Activated T-helper 17 cell treated with anti-CD3 and anti-CD28 coated beads, Interleukin-2, amount 50 U/mL, for 72 hours (primary cell): ENCODE measurements at regions not wholly inside any gene's neighbourhood (a gene's known extent, or its start where the extent isn't known, plus 50 kb on each side); places are given as distances from the start of the nearest gene placed in this dataset.

Experiments
- ATAC-seq: fragments of 150-1000 bp; cut with Tn5 transposase; replicated peaks from 2 replicates; pipeline ENCODE4 v1.10.0; 2021; ENCODE audit warnings: mild to moderate bottlenecking, moderate library complexity
- H3K27ac Mint-ChIP-seq: one replicate; pipeline ENCODE4 v1.8.0; 2022; ENCODE audit warnings: mixed read lengths
- H3K27me3 Mint-ChIP-seq: one replicate; pipeline ENCODE4 v1.8.0; 2022; ENCODE audit warnings: mixed read lengths
- H3K36me3 Mint-ChIP-seq: one replicate; pipeline ENCODE4 v1.8.0; 2022; ENCODE audit warnings: low read depth, mild to moderate bottlenecking, mixed read lengths
- H3K4me1 Mint-ChIP-seq: one replicate; pipeline ENCODE4 v1.8.0; 2022; ENCODE audit warnings: mixed read lengths
- H3K4me3 Mint-ChIP-seq: one replicate; pipeline ENCODE4 v1.8.0; 2022; ENCODE audit warnings: mild to moderate bottlenecking, mixed read lengths
- H3K9me3 Mint-ChIP-seq: one replicate; pipeline ENCODE4 v1.8.0; 2022; ENCODE audit warnings: mixed read lengths

- no peaks in the 10 kb centered on the region for H3K36me3 Mint-ChIP-seq
Measured at GRCh38 chr12:111285200-111285599, 83.7 kb downstream of the PHETA1 start.

GRCh38 chr12:111284709-111285108 is 84.2 kb downstream of the PHETA1 start:
- H3K27me3 Mint-ChIP-seq: peaks cover 20% of the 10 kb centered on the region
- H3K27ac Mint-ChIP-seq: no peak overlapping the region
- no peaks in the 10 kb centered on the region for H3K4me1 Mint-ChIP-seq
- H3K36me3 Mint-ChIP-seq: no peaks in the 10 kb centered on the region
- no peak overlapping the region for H3K4me3 Mint-ChIP-seq
- ATAC-seq: no peak
- H3K9me3 Mint-ChIP-seq: peaks cover 10% of the 10 kb centered on the region

More at GRCh38 chr12:111285200-111285599, 83.7 kb downstream of the PHETA1 start:
- peaks cover 10% of the 10 kb centered on the region for H3K9me3 Mint-ChIP-seq
- no peaks in the 10 kb centered on the region for H3K4me1 Mint-ChIP-seq
- peaks cover 20% of the 10 kb centered on the region for H3K27me3 Mint-ChIP-seq
- H3K27ac Mint-ChIP-seq: no peak overlapping the region
- no peak overlapping the region for H3K4me3 Mint-ChIP-seq
- ATAC-seq: no peak

GRCh38 chr12:111283966-111284365 is 84.9 kb downstream of the PHETA1 start:
- no peak overlapping the region for H3K4me3 Mint-ChIP-seq
- H3K4me1 Mint-ChIP-seq: no peaks in the 10 kb centered on the region
- H3K9me3 Mint-ChIP-seq: peaks cover 10% of the 10 kb centered on the region
- H3K36me3 Mint-ChIP-seq: no peaks in the 10 kb centered on the region
- H3K27ac Mint-ChIP-seq: no peak overlapping the region
- peaks cover 22% of the 10 kb centered on the region for H3K27me3 Mint-ChIP-seq
- ATAC-seq: no peak

GRCh38 chr12:111283521-111283920 is 85.4 kb downstream of the PHETA1 start:
- Mint-ChIP-seq H3K9me3 (peaks cover 10% of the 10 kb centered on the region), H3K27me3 (peaks cover 26% of the 10 kb centered on the region)

GRCh38 chr12:111277570-111277969 is 91.3 kb downstream of the PHETA1 start:
- H3K27ac Mint-ChIP-seq: no peak overlapping the region
- H3K4me1 Mint-ChIP-seq: no peaks in the 10 kb centered on the region
- peaks cover 30% of the 10 kb centered on the region for H3K27me3 Mint-ChIP-seq
- no peak for ATAC-seq
- no peaks in the 10 kb centered on the region for H3K36me3 Mint-ChIP-seq
- peaks cover 10% of the 10 kb centered on the region for H3K9me3 Mint-ChIP-seq
- no peak overlapping the region for H3K4me3 Mint-ChIP-seq

More at GRCh38 chr12:111283521-111283920, 85.4 kb downstream of the PHETA1 start:
- no peak for ATAC-seq
- Mint-ChIP-seq H3K4me1 (no peaks in the 10 kb centered on the region), H3K36me3 (no peaks in the 10 kb centered on the region), H3K4me3 (no peak overlapping the region), H3K27ac (no peak overlapping the region)

- Mint-ChIP-seq H3K27me3 (peaks cover 24% of the 10 kb centered on the region), H3K4me1 (no peaks in the 10 kb centered on the region), H3K27ac (no peak overlapping the region), H3K36me3 (no peaks in the 10 kb centered on the region), H3K4me3 (no peak overlapping the region), H3K9me3 (peaks cover 5% of the 10 kb centered on the region)
- ATAC-seq: no peak
Measured at GRCh38 chr12:111276146-111276545, 92.7 kb downstream of the PHETA1 start.

- H3K4me1 Mint-ChIP-seq: no peaks in the 10 kb centered on the region
- H3K9me3 Mint-ChIP-seq: no peaks in the 10 kb centered on the region
- no peaks in the 10 kb centered on the region for H3K36me3 Mint-ChIP-seq
- H3K27me3 Mint-ChIP-seq: peaks cover 23% of the 10 kb centered on the region
- H3K4me3 Mint-ChIP-seq: no peak overlapping the region
- ATAC-seq: no peak
- no peak overlapping the region for H3K27ac Mint-ChIP-seq
Measured at GRCh38 chr12:111275308-111275707, 93.6 kb downstream of the PHETA1 start.

GRCh38 chr12:111274777-111275176 is 94.1 kb downstream of the PHETA1 start:
- ATAC-seq: no peak
- Mint-ChIP-seq H3K9me3 (no peaks in the 10 kb centered on the region), H3K4me3 (no peak overlapping the region), H3K27me3 (peaks cover 28% of the 10 kb centered on the region), H3K4me1 (no peaks in the 10 kb centered on the region), H3K27ac (no peak overlapping the region), H3K36me3 (no peaks in the 10 kb centered on the region)

- Mint-ChIP-seq H3K4me3 (no peak overlapping the region), H3K4me1 (no peaks in the 10 kb centered on the region), H3K27me3 (peaks cover 12% of the 10 kb centered on the region), H3K9me3 (no peaks in the 10 kb centered on the region), H3K36me3 (no peaks in the 10 kb centered on the region), H3K27ac (no peak overlapping the region)
- no peak for ATAC-seq
Measured at GRCh38 chr12:111271674-111272418, 97.0 kb downstream of the PHETA1 start.

GRCh38 chr12:111270774-111271173 is 98.1 kb downstream of the PHETA1 start:
- no peak for ATAC-seq
- Mint-ChIP-seq H3K9me3 (no peaks in the 10 kb centered on the region), H3K4me3 (no peak overlapping the region), H3K27ac (no peak overlapping the region), H3K4me1 (no peaks in the 10 kb centered on the region), H3K27me3 (peaks cover 12% of the 10 kb centered on the region), H3K36me3 (no peaks in the 10 kb centered on the region)

GRCh38 chr12:111270239-111270638 is 98.7 kb downstream of the PHETA1 start:
- no peaks in the 10 kb centered on the region for H3K4me1 Mint-ChIP-seq
- no peaks in the 10 kb centered on the region for H3K9me3 Mint-ChIP-seq
- no peaks in the 10 kb centered on the region for H3K36me3 Mint-ChIP-seq
- H3K27me3 Mint-ChIP-seq: peaks cover 12% of the 10 kb centered on the region
- H3K27ac Mint-ChIP-seq: no peak overlapping the region
- ATAC-seq: no peak
- no peak overlapping the region for H3K4me3 Mint-ChIP-seq

GRCh38 chr12:111269718-111270117 is 99.2 kb downstream of the PHETA1 start:
- Mint-ChIP-seq H3K4me3 (no peak overlapping the region), H3K27me3 (peaks cover 12% of the 10 kb centered on the region), H3K36me3 (no peaks in the 10 kb centered on the region), H3K4me1 (no peaks in the 10 kb centered on the region), H3K9me3 (no peaks in the 10 kb centered on the region), H3K27ac (no peak overlapping the region)
- no peak for ATAC-seq

GRCh38 chr12:111268738-111269572 is 99.9 kb downstream of the PHETA1 start:
- Mint-ChIP-seq H3K27me3 (peaks cover 14% of the 10 kb centered on the region), H3K27ac (no peak overlapping the region), H3K9me3 (no peaks in the 10 kb centered on the region), H3K4me3 (no peak overlapping the region), H3K36me3 (no peaks in the 10 kb centered on the region), H3K4me1 (no peaks in the 10 kb centered on the region)
- no peak for ATAC-seq

- H3K9me3 Mint-ChIP-seq: no peaks in the 10 kb centered on the region
- no peak overlapping the region for H3K4me3 Mint-ChIP-seq
- no peak overlapping the region for H3K27ac Mint-ChIP-seq
- H3K36me3 Mint-ChIP-seq: no peaks in the 10 kb centered on the region
- H3K4me1 Mint-ChIP-seq: no peaks in the 10 kb centered on the region
- ATAC-seq: no peak
- H3K27me3 Mint-ChIP-seq: peaks cover 21% of the 10 kb centered on the region
Measured at GRCh38 chr12:111267144-111267543, 101.8 kb downstream of the PHETA1 start.
